ENCODE measurements at regions not wholly inside any gene's neighbourhood (a gene's known extent, or its start where the extent isn't known, plus 50 kb on each side); places are given as distances from the start of the nearest gene placed in this dataset.

DNA sequence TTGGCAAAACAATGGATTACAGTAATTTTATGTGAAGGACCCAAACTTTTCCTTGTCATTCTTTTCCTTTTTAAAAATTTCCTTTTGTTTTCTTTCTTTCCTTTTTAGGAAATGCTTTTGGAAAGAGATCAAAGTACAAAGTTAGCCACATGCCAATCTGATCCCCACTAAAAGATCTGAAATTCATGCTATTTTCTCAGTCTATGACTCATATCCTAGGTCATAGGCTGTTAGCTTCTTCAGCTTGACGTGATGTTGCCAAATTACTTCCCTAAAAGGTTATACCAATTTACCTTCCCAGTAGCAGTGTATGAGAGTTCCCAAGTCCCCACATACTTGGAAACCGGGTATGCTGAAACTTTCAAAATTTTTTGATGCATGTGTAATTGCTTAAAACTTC, 355.3 kb downstream of the INSIG2 start:
- 0% methylated on average over 2 of the region's 2 CpGs for WGBS (ENCODE audit: missing lambda C conversion rate)
- Histone ChIP-seq H3K4me1 (no peaks in the 10 kb centered on the region; the same call in 2 of the 3 replicates), H3K4me2 (peak overlapping the region; percentile 27; the same call in 1 of the 3 replicates), H3K27ac (no peak overlapping the region), H3K4me3 (no peak overlapping the region), H3K9me3 (no peaks in the 10 kb centered on the region)
- ATAC-seq: no peak
- CTCF ChIA-PET: no interaction called here
- POLR2A ChIA-PET: no interaction called here
- no peak for FAIRE-seq
- peak in 1 of 2 experiments; percentile 37 for DNase-seq (ENCODE audit: low read depth in 1 of 2, low spot score in 1 of 2)
- TF ChIP-seq CHD2 (IDR thresholded peaks at IDR 0.05; ENCODE audit: low read length, partially characterized antibody) (no peak), FOSL2 (IDR thresholded peaks at IDR 0.05) (no peak), FOSL2 (CRISPR knock-in tag; IDR thresholded peaks at IDR 0.05) (0 out of 2 replicates have a peak, but pooled peaks have one; percentile 39)

DNA sequence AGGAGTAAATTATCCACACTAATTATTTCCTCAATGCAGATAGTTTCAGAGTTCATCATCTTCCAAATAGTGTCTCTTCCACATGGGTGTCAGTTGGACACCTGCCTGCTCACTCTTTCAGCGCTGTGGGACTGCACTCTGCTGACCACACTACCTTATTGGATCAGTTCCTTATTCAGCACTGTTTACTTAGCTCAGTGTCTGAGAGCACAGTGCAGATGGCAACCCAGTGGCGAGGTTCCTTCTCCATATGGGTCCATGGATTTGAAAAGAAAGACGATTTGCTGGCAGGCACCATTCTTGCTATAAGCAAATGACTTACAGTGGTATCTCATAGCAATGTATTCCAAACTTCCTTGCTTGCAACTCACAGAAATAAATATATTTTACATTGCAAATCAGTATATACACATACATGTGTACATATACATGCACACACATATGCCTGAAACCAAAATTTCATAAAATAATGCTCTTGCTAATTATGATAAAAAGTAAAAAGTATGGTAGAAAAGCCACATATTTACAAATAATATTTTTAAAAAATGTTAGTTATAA, 354.8 kb downstream of the INSIG2 start:
- H3K9me3 ChIP-seq: no peaks in the 10 kb centered on the region
- no peak for ATAC-seq
- no peak overlapping the region for H3K27ac ChIP-seq
- 9% methylated on average over 3 of the region's 3 CpGs for WGBS (ENCODE audit: missing lambda C conversion rate)
- ChIA-PET CTCF (interaction anchor here (0.6 kb wide), 1 partner anchor 812 kb away, joined by 3 read pairs; no protein-coding TSS in a partner anchor), POLR2A (no interaction called here)
- H3K4me2 ChIP-seq: peak overlapping the region; percentile 27; the same call in 1 of the 3 replicates
- no peak for DNase-seq (ENCODE audit: low read depth in 1 of 2, low spot score in 1 of 2)
- no peaks in the 10 kb centered on the region; the same call in 2 of the 3 replicates for H3K4me1 ChIP-seq
- no peak for FAIRE-seq
- H3K4me3 ChIP-seq: no peak overlapping the region
- TF ChIP-seq EP300 (IDR thresholded peaks at IDR 0.05): no peak
- TF ChIP-seq, protein P1, sequence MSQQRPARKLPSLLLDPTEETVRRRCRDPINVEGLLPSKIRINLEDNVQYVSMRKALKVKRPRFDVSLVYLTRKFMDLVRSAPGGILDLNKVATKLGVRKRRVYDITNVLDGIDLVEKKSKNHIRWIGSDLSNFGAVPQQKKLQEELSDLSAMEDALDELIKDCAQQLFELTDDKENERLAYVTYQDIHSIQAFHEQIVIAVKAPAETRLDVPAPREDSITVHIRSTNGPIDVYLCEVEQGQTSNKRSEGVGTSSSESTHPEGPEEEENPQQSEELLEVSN (IDR thresholded peaks at IDR 0.05; ENCODE audit: borderline replicate concordance, low read depth): no peak
- no peak for TF ChIP-seq RFX5 (IDR thresholded peaks at IDR 0.05)

DNA sequence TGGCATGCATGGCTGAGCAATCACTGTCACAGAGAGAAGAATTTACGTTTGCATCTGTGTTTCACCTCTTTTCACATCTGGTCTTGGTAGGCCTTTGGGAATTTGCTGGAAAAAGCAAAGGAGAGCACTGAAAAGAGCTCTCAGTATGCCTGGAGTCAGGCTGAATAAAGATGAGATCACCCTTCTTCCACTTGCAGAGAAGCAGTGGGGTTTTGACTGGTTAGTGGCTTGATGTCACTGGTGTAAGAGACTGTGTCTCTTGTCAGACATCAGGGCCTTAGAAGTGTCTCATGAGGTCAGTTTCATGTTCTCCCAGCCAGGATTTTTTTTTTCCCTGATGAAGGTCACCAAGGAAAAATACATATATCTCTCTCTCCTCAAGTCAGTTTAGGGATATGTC, 353.8 kb downstream of the INSIG2 start:
- WGBS (ENCODE audit: missing lambda C conversion rate): 10% methylated on average over 1 of the region's 1 CpG
- ATAC-seq (no peak), FAIRE-seq (no peak), DNase-seq (ENCODE audit: low read depth in 1 of 2, low spot score in 1 of 2) (no peak)
- TF ChIP-seq GATA3 (IDR thresholded peaks at IDR 0.05; ENCODE audit: borderline replicate concordance): no peak
- no peak for TF ChIP-seq MYC (IDR thresholded peaks at IDR 0.05; ENCODE audit: borderline replicate concordance, low read length)
- no peak for TF ChIP-seq EHF (CRISPR knock-in tag; IDR thresholded peaks at IDR 0.05)
- TF ChIP-seq, protein P1 (IDR thresholded peaks at IDR 0.05; ENCODE audit: borderline replicate concordance, low read depth): no peak
- TF ChIP-seq, protein P2, sequence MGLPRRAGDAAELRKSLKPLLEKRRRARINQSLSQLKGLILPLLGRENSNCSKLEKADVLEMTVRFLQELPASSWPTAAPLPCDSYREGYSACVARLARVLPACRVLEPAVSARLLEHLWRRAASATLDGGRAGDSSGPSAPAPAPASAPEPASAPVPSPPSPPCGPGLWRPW (IDR thresholded peaks at IDR 0.05): no peak
- no peak for TF ChIP-seq RNF2 (IDR thresholded peaks at IDR 0.05; ENCODE audit: borderline replicate concordance, low read depth)
- TF ChIP-seq RARB (CRISPR knock-in tag; IDR thresholded peaks at IDR 0.05): no peak
- no peaks in the 10 kb centered on the region for H3K9me3 ChIP-seq
- ChIA-PET CTCF (no interaction called here), POLR2A (no interaction called here)
- no peak overlapping the region for H3K27ac ChIP-seq
- H3K4me3 ChIP-seq: no peak overlapping the region
- H3K4me2 ChIP-seq: no peak overlapping the region
- H3K4me1 ChIP-seq: no peaks in the 10 kb centered on the region; the same call in 2 of the 3 replicates

DNA sequence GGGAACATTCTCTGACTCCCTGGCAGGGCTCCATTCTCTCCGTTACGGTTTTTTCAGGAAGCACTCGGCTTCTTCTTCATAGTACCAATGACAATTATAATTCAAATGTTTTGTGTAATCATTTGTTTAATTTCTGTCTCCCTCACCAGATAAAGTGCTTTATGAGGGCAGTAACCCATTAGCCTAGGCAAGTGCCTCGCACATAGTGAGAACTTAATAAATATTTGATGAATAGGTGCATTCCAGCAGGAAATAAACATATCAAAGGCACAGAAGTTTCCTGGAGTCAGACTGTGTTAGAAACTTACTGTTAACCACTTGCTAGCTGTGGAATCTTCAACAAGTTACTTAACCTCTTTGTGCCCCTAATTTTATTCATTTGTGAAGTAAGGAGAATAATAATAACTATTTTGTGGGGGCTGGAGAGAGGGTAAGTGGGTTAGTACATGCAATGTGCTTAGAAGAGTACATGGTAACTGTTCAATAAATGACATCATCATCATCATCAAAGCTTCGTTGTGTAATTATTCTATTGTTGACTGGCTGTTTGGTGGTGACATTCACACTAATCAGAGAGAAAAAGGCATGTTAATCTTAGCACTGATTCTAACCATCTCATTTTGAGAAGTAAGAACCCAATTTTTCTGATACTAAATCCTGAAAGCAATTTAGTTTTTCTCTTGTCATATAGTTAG, 352.3 kb downstream of the INSIG2 start:
- ChIA-PET POLR2A (no interaction called here), CTCF (interaction anchor here (0.6 to 1.3 kb wide), 4 partner anchors 61 to 622 kb away, joined by 3 to 7 read pairs (median 3); no protein-coding TSS in a partner anchor)
- ATAC-seq: no peak
- Histone ChIP-seq H3K27ac (no peak overlapping the region), H3K4me2 (no peak overlapping the region), H3K9me3 (no peaks in the 10 kb centered on the region), H3K4me3 (no peak overlapping the region), H3K4me1 (no peaks in the 10 kb centered on the region; the same call in 2 of the 3 replicates)
- TF ChIP-seq POLR2A (IDR thresholded peaks at IDR 0.05; ENCODE audit: low read length) (no peak), NR3C1 (IDR thresholded peaks at IDR 0.05) (no peak), RFX5 (IDR thresholded peaks at IDR 0.05) (no peak), JUNB (IDR thresholded peaks at IDR 0.05) (no peak), HEYL (CRISPR knock-in tag; IDR thresholded peaks at IDR 0.05) (no peak), FOXS1 (CRISPR knock-in tag; IDR thresholded peaks at IDR 0.05) (no peak), MAZ (IDR thresholded peaks at IDR 0.05; ENCODE audit: borderline replicate concordance, low read depth, low read length) (no peak), TP53 (CRISPR knock-in tag; IDR thresholded peaks at IDR 0.05) (no peak), CHD4 (IDR thresholded peaks at IDR 0.05; ENCODE audit: borderline replicate concordance) (no peak), ZSCAN20 (CRISPR knock-in tag; IDR thresholded peaks at IDR 0.05) (no peak)
- TF ChIP-seq, protein P3, sequence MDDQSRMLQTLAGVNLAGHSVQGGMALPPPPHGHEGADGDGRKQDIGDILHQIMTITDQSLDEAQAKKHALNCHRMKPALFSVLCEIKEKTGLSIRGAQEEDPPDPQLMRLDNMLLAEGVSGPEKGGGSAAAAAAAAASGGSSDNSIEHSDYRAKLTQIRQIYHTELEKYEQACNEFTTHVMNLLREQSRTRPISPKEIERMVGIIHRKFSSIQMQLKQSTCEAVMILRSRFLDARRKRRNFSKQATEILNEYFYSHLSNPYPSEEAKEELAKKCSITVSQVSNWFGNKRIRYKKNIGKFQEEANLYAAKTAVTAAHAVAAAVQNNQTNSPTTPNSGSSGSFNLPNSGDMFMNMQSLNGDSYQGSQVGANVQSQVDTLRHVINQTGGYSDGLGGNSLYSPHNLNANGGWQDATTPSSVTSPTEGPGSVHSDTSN (IDR thresholded peaks at IDR 0.05): no peak
- TF ChIP-seq, protein P4, sequence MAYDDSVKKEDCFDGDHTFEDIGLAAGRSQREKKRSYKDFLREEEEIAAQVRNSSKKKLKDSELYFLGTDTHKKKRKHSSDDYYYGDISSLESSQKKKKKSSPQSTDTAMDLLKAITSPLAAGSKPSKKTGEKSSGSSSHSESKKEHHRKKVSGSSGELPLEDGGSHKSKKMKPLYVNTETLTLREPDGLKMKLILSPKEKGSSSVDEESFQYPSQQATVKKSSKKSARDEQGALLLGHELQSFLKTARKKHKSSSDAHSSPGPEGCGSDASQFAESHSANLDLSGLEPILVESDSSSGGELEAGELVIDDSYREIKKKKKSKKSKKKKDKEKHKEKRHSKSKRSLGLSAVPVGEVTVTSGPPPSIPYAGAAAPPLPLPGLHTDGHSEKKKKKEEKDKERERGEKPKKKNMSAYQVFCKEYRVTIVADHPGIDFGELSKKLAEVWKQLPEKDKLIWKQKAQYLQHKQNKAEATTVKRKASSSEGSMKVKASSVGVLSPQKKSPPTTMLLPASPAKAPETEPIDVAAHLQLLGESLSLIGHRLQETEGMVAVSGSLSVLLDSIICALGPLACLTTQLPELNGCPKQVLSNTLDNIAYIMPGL (CRISPR knock-in tag; IDR thresholded peaks at IDR 0.05; ENCODE audit: borderline replicate concordance): no peak
- TF ChIP-seq, protein P5, sequence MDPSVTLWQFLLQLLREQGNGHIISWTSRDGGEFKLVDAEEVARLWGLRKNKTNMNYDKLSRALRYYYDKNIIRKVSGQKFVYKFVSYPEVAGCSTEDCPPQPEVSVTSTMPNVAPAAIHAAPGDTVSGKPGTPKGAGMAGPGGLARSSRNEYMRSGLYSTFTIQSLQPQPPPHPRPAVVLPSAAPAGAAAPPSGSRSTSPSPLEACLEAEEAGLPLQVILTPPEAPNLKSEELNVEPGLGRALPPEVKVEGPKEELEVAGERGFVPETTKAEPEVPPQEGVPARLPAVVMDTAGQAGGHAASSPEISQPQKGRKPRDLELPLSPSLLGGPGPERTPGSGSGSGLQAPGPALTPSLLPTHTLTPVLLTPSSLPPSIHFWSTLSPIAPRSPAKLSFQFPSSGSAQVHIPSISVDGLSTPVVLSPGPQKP (IDR thresholded peaks at IDR 0.05; ENCODE audit: low read depth, low read length): no peak
- no peak for FAIRE-seq
- 10% methylated on average over 5 of the region's 5 CpGs for WGBS (ENCODE audit: missing lambda C conversion rate)
- DNase-seq (ENCODE audit: low read depth in 1 of 2, low spot score in 1 of 2): no peak
